ENCODE measurements at regions not wholly inside any gene's neighbourhood (a gene's known extent, or its start where the extent isn't known, plus 50 kb on each side); places are given as distances from the start of the nearest gene placed in this dataset.
"Not testable (repeated sequence)": the region's sequence is repeated elsewhere in the genome, so short reads cannot be mapped to it uniquely, and the experiment has no call there.

GRCh38 chr2:90293224-90293623 is 1601.8 kb downstream of the RPIA start:
- not testable (repeated sequence) for DNase-seq; H3K27ac ChIP-seq (ENCODE audit: low read length); H3K36me3 ChIP-seq (ENCODE audit: control insufficient read depth, insufficient read depth, low read length); H3K27me3 ChIP-seq (ENCODE audit: control insufficient read depth, insufficient read depth, low read length); H3K4me3 ChIP-seq (ENCODE audit: low read length); H3K4me1 ChIP-seq (ENCODE audit: control insufficient read depth, insufficient read depth, low read length)
- WGBS (ENCODE audit: insufficient coverage, low lambda C conversion rate) = no CpG with 5 or more reads among the region's 6 CpGs
- peaks cover 48% of the 10 kb centered on the region for H3K9me3 ChIP-seq (ENCODE audit: control insufficient read depth, low read depth, low read length)

GRCh38 chr2:90293806-90294205 is 1602.3 kb downstream of the RPIA start:
- not testable (repeated sequence) for H3K4me1 ChIP-seq (ENCODE audit: control insufficient read depth, insufficient read depth, low read length); H3K27me3 ChIP-seq (ENCODE audit: control insufficient read depth, insufficient read depth, low read length); H3K36me3 ChIP-seq (ENCODE audit: control insufficient read depth, insufficient read depth, low read length); H3K27ac ChIP-seq (ENCODE audit: low read length); H3K4me3 ChIP-seq (ENCODE audit: low read length); DNase-seq
- 100% methylated on average over 2 of the region's 9 CpGs for WGBS (ENCODE audit: insufficient coverage, low lambda C conversion rate)
- H3K9me3 ChIP-seq (ENCODE audit: control insufficient read depth, low read depth, low read length) = peaks cover 45% of the 10 kb centered on the region

GRCh38 chr2:90295036-90295750 is 1603.7 kb downstream of the RPIA start:
- not testable (repeated sequence) for DNase-seq; H3K27me3 ChIP-seq (ENCODE audit: control insufficient read depth, insufficient read depth, low read length); H3K36me3 ChIP-seq (ENCODE audit: control insufficient read depth, insufficient read depth, low read length); H3K27ac ChIP-seq (ENCODE audit: low read length); H3K4me3 ChIP-seq (ENCODE audit: low read length); H3K4me1 ChIP-seq (ENCODE audit: control insufficient read depth, insufficient read depth, low read length)
- peaks cover 36% of the 10 kb centered on the region for H3K9me3 ChIP-seq (ENCODE audit: control insufficient read depth, low read depth, low read length)
- WGBS (ENCODE audit: insufficient coverage, low lambda C conversion rate) = no CpG with 5 or more reads among the region's 17 CpGs

GRCh38 chr2:90296484-90296777 is 1605.0 kb downstream of the RPIA start:
- peaks cover 24% of the 10 kb centered on the region for H3K9me3 ChIP-seq (ENCODE audit: control insufficient read depth, low read depth, low read length)
- not testable (repeated sequence) for H3K4me1 ChIP-seq (ENCODE audit: control insufficient read depth, insufficient read depth, low read length); H3K27ac ChIP-seq (ENCODE audit: low read length); H3K4me3 ChIP-seq (ENCODE audit: low read length); DNase-seq; H3K36me3 ChIP-seq (ENCODE audit: control insufficient read depth, insufficient read depth, low read length); H3K27me3 ChIP-seq (ENCODE audit: control insufficient read depth, insufficient read depth, low read length)

- not testable (repeated sequence) for H3K27me3 ChIP-seq (ENCODE audit: control insufficient read depth, insufficient read depth, low read length); DNase-seq; H3K36me3 ChIP-seq (ENCODE audit: control insufficient read depth, insufficient read depth, low read length); H3K4me1 ChIP-seq (ENCODE audit: control insufficient read depth, insufficient read depth, low read length); H3K4me3 ChIP-seq (ENCODE audit: low read length); H3K27ac ChIP-seq (ENCODE audit: low read length)
- H3K9me3 ChIP-seq (ENCODE audit: control insufficient read depth, low read depth, low read length) = peaks cover 14% of the 10 kb centered on the region
- no CpG with 5 or more reads among the region's 2 CpGs for WGBS (ENCODE audit: insufficient coverage, low lambda C conversion rate)
These were observed 1606.2 kb downstream of the RPIA start for GRCh38 chr2:90297701-90298100.

GRCh38 chr2:90298126-90298755 is 1606.8 kb downstream of the RPIA start:
- not testable (repeated sequence) for DNase-seq; H3K4me3 ChIP-seq (ENCODE audit: low read length); H3K4me1 ChIP-seq (ENCODE audit: control insufficient read depth, insufficient read depth, low read length); H3K27ac ChIP-seq (ENCODE audit: low read length); H3K9me3 ChIP-seq (ENCODE audit: control insufficient read depth, low read depth, low read length); H3K27me3 ChIP-seq (ENCODE audit: control insufficient read depth, insufficient read depth, low read length); H3K36me3 ChIP-seq (ENCODE audit: control insufficient read depth, insufficient read depth, low read length)
- no CpG with 5 or more reads among the region's 1 CpG for WGBS (ENCODE audit: insufficient coverage, low lambda C conversion rate)

GRCh38 chr2:90298983-90299382 is 1607.5 kb downstream of the RPIA start:
- not testable (repeated sequence) for H3K4me1 ChIP-seq (ENCODE audit: control insufficient read depth, insufficient read depth, low read length); H3K27ac ChIP-seq (ENCODE audit: low read length); H3K4me3 ChIP-seq (ENCODE audit: low read length); DNase-seq; H3K27me3 ChIP-seq (ENCODE audit: control insufficient read depth, insufficient read depth, low read length); H3K36me3 ChIP-seq (ENCODE audit: control insufficient read depth, insufficient read depth, low read length); H3K9me3 ChIP-seq (ENCODE audit: control insufficient read depth, low read depth, low read length)
- no CpG with 5 or more reads among the region's 5 CpGs for WGBS (ENCODE audit: insufficient coverage, low lambda C conversion rate)

- H3K4me3 ChIP-seq (ENCODE audit: low read length); H3K9me3 ChIP-seq (ENCODE audit: control insufficient read depth, low read depth, low read length); H3K4me1 ChIP-seq (ENCODE audit: control insufficient read depth, insufficient read depth, low read length); H3K36me3 ChIP-seq (ENCODE audit: control insufficient read depth, insufficient read depth, low read length); DNase-seq; H3K27ac ChIP-seq (ENCODE audit: low read length): not testable (repeated sequence)
- H3K27me3 ChIP-seq (ENCODE audit: control insufficient read depth, insufficient read depth, low read length) = peaks cover 12% of the 10 kb centered on the region
- no CpG with 5 or more reads among the region's 29 CpGs for WGBS (ENCODE audit: insufficient coverage, low lambda C conversion rate)
These were observed 1631.5 kb downstream of the RPIA start for GRCh38 chr2:90322982-90323381.

GRCh38 chr2:90323612-90324558 is 1632.4 kb downstream of the RPIA start:
- peak in 1 of 2 donors; percentile 21 for DNase-seq
- not testable (repeated sequence) for H3K4me1 ChIP-seq (ENCODE audit: control insufficient read depth, insufficient read depth, low read length)

GRCh38 chr2:90324672-90325071 is 1633.2 kb downstream of the RPIA start:
- not testable (repeated sequence) for H3K4me1 ChIP-seq (ENCODE audit: control insufficient read depth, insufficient read depth, low read length); H3K9me3 ChIP-seq (ENCODE audit: control insufficient read depth, low read depth, low read length); DNase-seq; H3K4me3 ChIP-seq (ENCODE audit: low read length); H3K36me3 ChIP-seq (ENCODE audit: control insufficient read depth, insufficient read depth, low read length); H3K27ac ChIP-seq (ENCODE audit: low read length)
- peaks cover 12% of the 10 kb centered on the region for H3K27me3 ChIP-seq (ENCODE audit: control insufficient read depth, insufficient read depth, low read length)
- no CpG with 5 or more reads among the region's 59 CpGs for whole genome bisulfite sequencing (ENCODE audit: insufficient coverage, low lambda C conversion rate)

More at GRCh38 chr2:90323612-90324558, 1632.4 kb downstream of the RPIA start:
- not testable (repeated sequence) for H3K27ac ChIP-seq (ENCODE audit: low read length); H3K9me3 ChIP-seq (ENCODE audit: control insufficient read depth, low read depth, low read length); H3K36me3 ChIP-seq (ENCODE audit: control insufficient read depth, insufficient read depth, low read length)
- peak overlapping the region; percentile 26 for H3K4me3 ChIP-seq (ENCODE audit: low read length)
- whole genome bisulfite sequencing (ENCODE audit: insufficient coverage, low lambda C conversion rate) = no CpG with 5 or more reads among the region's 134 CpGs
- H3K27me3 ChIP-seq (ENCODE audit: control insufficient read depth, insufficient read depth, low read length) = peaks cover 12% of the 10 kb centered on the region

Measured in large intestine (tissue), 3 donors.